ENCODE measurements at regions not wholly inside any gene's neighbourhood (a gene's known extent, or its start where the extent isn't known, plus 50 kb on each side); places are given as distances from the start of the nearest gene placed in this dataset.
"Not testable (repeated sequence)": the region's sequence is repeated elsewhere in the genome, so short reads cannot be mapped to it uniquely, and the experiment has no call there.

- DNase-seq: no peak
- intact Hi-C loops (cut with DNase I): no loop called here
- no peak for ATAC-seq (ENCODE audit: poor library complexity)
Observed at GRCh38 chr7:114795475-114795874, 126.4 kb upstream of the MDFIC start.

- DNase-seq (no peak), ATAC-seq (ENCODE audit: poor library complexity) (no peak)
- intact Hi-C loops (cut with DNase I): no loop called here
Observed at GRCh38 chr7:114799628-114800028, 122.3 kb upstream of the MDFIC start.

GRCh38 chr7:114802632-114803031 lies 119.3 kb upstream of the MDFIC start:
- no peak for ATAC-seq (ENCODE audit: poor library complexity)

GRCh38 chr7:114806590-114807162 lies 115.2 kb upstream of the MDFIC start:
- ATAC-seq (ENCODE audit: poor library complexity): no peak
- intact Hi-C loops (cut with DNase I): no loop called here
- DNase-seq: no peak

More at GRCh38 chr7:114802632-114803031, 119.3 kb upstream of the MDFIC start:
- DNase-seq: no peak
- intact Hi-C loops (cut with DNase I): no loop called here

- no peak for ATAC-seq (ENCODE audit: poor library complexity)
- intact Hi-C loops (cut with DNase I): no loop called here
- no peak for DNase-seq
Observed at GRCh38 chr7:114812570-114812969, 109.3 kb upstream of the MDFIC start.

GRCh38 chr7:114813624-114814023 lies 108.3 kb upstream of the MDFIC start:
- DNase-seq (no peak), ATAC-seq (ENCODE audit: poor library complexity) (no peak)
- intact Hi-C loops (cut with DNase I): no loop called here

- DNase-seq; intact Hi-C loops (cut with DNase I); ATAC-seq (ENCODE audit: poor library complexity): not testable (repeated sequence)
Observed at GRCh38 chr7:114817036-114817435, 104.9 kb upstream of the MDFIC start.

GRCh38 chr7:114818501-114818900 lies 103.4 kb upstream of the MDFIC start:
- no peak for DNase-seq
- ATAC-seq (ENCODE audit: poor library complexity): no peak
- intact Hi-C loops (cut with DNase I): no loop called here

- intact Hi-C loops (cut with DNase I): no loop called here
- ATAC-seq (ENCODE audit: poor library complexity) (no peak), DNase-seq (no peak)
Observed at GRCh38 chr7:114819616-114820362, 102.1 kb upstream of the MDFIC start.

- no peak for ATAC-seq (ENCODE audit: poor library complexity)
- intact Hi-C loops (cut with DNase I): no loop called here
- no peak for DNase-seq
Observed at GRCh38 chr7:114821030-114821900, 100.6 kb upstream of the MDFIC start.

- DNase-seq (no peak), ATAC-seq (ENCODE audit: poor library complexity) (no peak)
- intact Hi-C loops (cut with DNase I): no loop called here
Observed at GRCh38 chr7:114822131-114822530, 99.8 kb upstream of the MDFIC start.

GRCh38 chr7:114822844-114823243 lies 99.0 kb upstream of the MDFIC start:
- intact Hi-C loops (cut with DNase I): no loop called here
- ATAC-seq (ENCODE audit: poor library complexity): no peak

GRCh38 chr7:114823290-114823689 lies 98.6 kb upstream of the MDFIC start:
- no peak for ATAC-seq (ENCODE audit: poor library complexity)
- no peak for DNase-seq
- intact Hi-C loops (cut with DNase I): no loop called here

More at GRCh38 chr7:114822844-114823243, 99.0 kb upstream of the MDFIC start:
- no peak for DNase-seq

GRCh38 chr7:114825423-114825951 lies 96.4 kb upstream of the MDFIC start:
- DNase-seq (no peak), ATAC-seq (ENCODE audit: poor library complexity) (no peak)
- intact Hi-C loops (cut with DNase I): no loop called here

- intact Hi-C loops (cut with DNase I): no loop called here
- DNase-seq (no peak), ATAC-seq (ENCODE audit: poor library complexity) (no peak)
Observed at GRCh38 chr7:114830952-114831351, 90.9 kb upstream of the MDFIC start.

GRCh38 chr7:114832906-114833595 lies 88.8 kb upstream of the MDFIC start:
- intact Hi-C loops (cut with DNase I): no loop called here
- ATAC-seq (ENCODE audit: poor library complexity): no peak
- no peak for DNase-seq

GRCh38 chr7:114835303-114835702 lies 86.6 kb upstream of the MDFIC start:
- DNase-seq (no peak), ATAC-seq (ENCODE audit: poor library complexity) (no peak)
- intact Hi-C loops (cut with DNase I): no loop called here

- ATAC-seq (ENCODE audit: poor library complexity) (no peak), DNase-seq (no peak)
- intact Hi-C loops (cut with DNase I): no loop called here
Observed at GRCh38 chr7:114835861-114836260, 86.0 kb upstream of the MDFIC start.

GRCh38 chr7:114842551-114843065 lies 79.3 kb upstream of the MDFIC start:
- ATAC-seq (ENCODE audit: poor library complexity) (no peak), DNase-seq (no peak)
- intact Hi-C loops (cut with DNase I): no loop called here
